Muscle of arm (tissue), 1 donor: ENCODE measurements at regions not wholly inside any gene's neighbourhood (a gene's known extent, or its start where the extent isn't known, plus 50 kb on each side); places are given as distances from the start of the nearest gene placed in this dataset.
"Not testable (repeated sequence)": the region's sequence is repeated elsewhere in the genome, so short reads cannot be mapped to it uniquely, and the experiment has no call there.

Experiments used
- DNase-seq: peaks from one replicate; pipeline ENCODE4 v3.0.0-alpha.2; 2013

GRCh38 chr1:66460776-66461175 lies 73.2 kb upstream of the SGIP1 start:
- no peak for DNase-seq

- no peak for DNase-seq
These were observed 71.6 kb upstream of the SGIP1 start for GRCh38 chr1:66462313-66462712.

GRCh38 chr1:66464351-66464750 lies 69.6 kb upstream of the SGIP1 start:
- DNase-seq: no peak

- DNase-seq: no peak
These were observed 69.2 kb upstream of the SGIP1 start for GRCh38 chr1:66464802-66465201.

GRCh38 chr1:66466695-66467094 lies 67.3 kb upstream of the SGIP1 start:
- DNase-seq: not testable (repeated sequence)

- no peak for DNase-seq
These were observed 65.2 kb upstream of the SGIP1 start for GRCh38 chr1:66468722-66469121.

- no peak for DNase-seq
These were observed 58.0 kb upstream of the SGIP1 start for GRCh38 chr1:66475940-66476339.

- no peak for DNase-seq
These were observed 57.2 kb upstream of the SGIP1 start for GRCh38 chr1:66476774-66477173.

GRCh38 chr1:66478116-66478515 lies 55.8 kb upstream of the SGIP1 start:
- DNase-seq: no peak

- DNase-seq: no peak
These were observed 53.8 kb upstream of the SGIP1 start for GRCh38 chr1:66480162-66480561.

- DNase-seq: not testable (repeated sequence)
These were observed 52.7 kb upstream of the SGIP1 start for GRCh38 chr1:66481215-66481614.
